Esophagus muscularis mucosa (tissue), 4 donors: ENCODE measurements at regions not wholly inside any gene's neighbourhood (a gene's known extent, or its start where the extent isn't known, plus 50 kb on each side); places are given as distances from the start of the nearest gene placed in this dataset.

Source experiments
- DNase-seq: peaks from one replicate; pipeline ENCODE4 v3.0.0-alpha.2; 2017; ENCODE audit errors: extremely low spot score
- H3K27ac ChIP-seq, 4 donors: fragments of 200-600 bp; sonication (generic); replicated peaks in 1 of 4; 1 replicate in 3 of 4; 2 replicates in 1 of 4; pipeline ENCODE4 v1.5.1; 2016 to 2019; ENCODE audit warnings: mild to moderate bottlenecking in 1 of 4
- H3K27me3 ChIP-seq, 4 donors: fragments of 200-600 bp; sonication (generic); one replicate each; pipeline versions ENCODE4 v1.5.1 to v1.6.0; 2016 to 2019
- H3K36me3 ChIP-seq, 4 donors: fragments of 200-600 bp; sonication (generic); one replicate each; pipeline ENCODE4 v1.5.1; 2016 to 2019
- H3K4me1 ChIP-seq, 4 donors: fragments of 200-600 bp; sonication (generic); one replicate each; pipeline ENCODE4 v1.5.1; 2016 to 2019
- H3K4me3 ChIP-seq, 4 donors: fragments of 200-600 bp; sonication (generic); 1 replicate in 2 of 4; 2 replicates in 2 of 4; pipeline ENCODE4 v1.5.1; 2016 to 2019; ENCODE audit warnings: mild to moderate bottlenecking in 4 of 4, moderate library complexity in 1 of 4
- H3K9me3 ChIP-seq, 4 donors: fragments of 200-600 bp; sonication (generic); 1 replicate in 3 of 4; 2 replicates in 1 of 4; pipeline ENCODE4 v1.5.1; 2016 to 2019
- EP300 ChIP-seq: sonication (generic); formaldehyde crosslinking; IDR thresholded peaks from one replicate; pipeline ENCODE4 v1.6.1; 2017; ENCODE audit warnings: antibody characterized with exemption
- POLR2A ChIP-seq: fragments of 450-650 bp; IDR thresholded peaks from one replicate; pipeline ENCODE4 v1.6.1; 2017; ENCODE audit warnings: antibody characterized with exemption, moderate library complexity, mild to moderate bottlenecking, low read depth
- POLR2AphosphoS5 ChIP-seq, 2 donors: sonication (generic); formaldehyde crosslinking; IDR thresholded peaks; one replicate each; pipeline ENCODE4 v1.6.1; 2017; ENCODE audit warnings: antibody characterized with exemption in 2 of 2
- WGBS: methylation state at CpG from one replicate; pipeline ENCODE4 v1.1.5; 2018; 5-methylcytosine and 5-hydroxymethylcytosine counted together
- intact Hi-C: fragments of 100-400 bp; cut with DNase I; formaldehyde crosslinking; loops from one replicate; pipeline ENCODE4 v1.15.1; 2023
- TF ChIP-seq, protein P1 (sequence below), 3 experiments: fragments of 200-600 bp in 2 of 3; fragments of 450-650 bp in 1 of 3; sonication (generic) in 2 of 3; IDR thresholded peaks; one replicate each; pipeline ENCODE4 v1.5.1; 2017 to 2019; ENCODE audit warnings: antibody characterized with exemption in 3 of 3, mild to moderate bottlenecking in 2 of 3, moderate library complexity in 1 of 3

DNA sequence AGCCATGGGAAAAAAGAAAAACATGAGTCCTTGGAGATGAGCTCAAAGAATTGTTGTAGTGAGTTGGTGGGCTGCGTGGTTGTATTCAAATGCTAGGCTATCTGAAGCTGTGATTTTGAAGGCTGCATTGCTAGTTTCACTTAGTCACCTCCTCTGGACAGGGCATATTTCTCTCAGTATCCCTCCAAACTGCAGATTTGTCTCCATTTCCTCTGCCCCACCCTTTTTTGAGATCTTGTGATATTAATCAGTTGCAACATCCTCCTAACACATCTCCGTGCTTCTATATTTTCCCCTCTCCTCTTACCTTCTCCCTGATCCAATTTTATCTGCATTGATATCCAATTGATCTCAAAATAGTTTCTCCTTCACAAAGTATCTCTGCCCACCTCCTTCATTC, 1048.0 kb upstream of the WWC1 start:
- Histone ChIP-seq H3K27me3 (no peaks in the 10 kb centered on the region), H3K36me3 (no peaks in the 10 kb centered on the region), H3K9me3 (no peaks in the 10 kb centered on the region), H3K4me1 (peaks cover 0 to 3% (median 0%) of the 10 kb centered on the region in 4 donors), H3K27ac (no peak overlapping the region), H3K4me3 (no peak overlapping the region)
- DNase-seq, result no peak
- WGBS, result 81% methylated on average over 2 of the region's 2 CpGs
- TF ChIP-seq, protein P1, sequence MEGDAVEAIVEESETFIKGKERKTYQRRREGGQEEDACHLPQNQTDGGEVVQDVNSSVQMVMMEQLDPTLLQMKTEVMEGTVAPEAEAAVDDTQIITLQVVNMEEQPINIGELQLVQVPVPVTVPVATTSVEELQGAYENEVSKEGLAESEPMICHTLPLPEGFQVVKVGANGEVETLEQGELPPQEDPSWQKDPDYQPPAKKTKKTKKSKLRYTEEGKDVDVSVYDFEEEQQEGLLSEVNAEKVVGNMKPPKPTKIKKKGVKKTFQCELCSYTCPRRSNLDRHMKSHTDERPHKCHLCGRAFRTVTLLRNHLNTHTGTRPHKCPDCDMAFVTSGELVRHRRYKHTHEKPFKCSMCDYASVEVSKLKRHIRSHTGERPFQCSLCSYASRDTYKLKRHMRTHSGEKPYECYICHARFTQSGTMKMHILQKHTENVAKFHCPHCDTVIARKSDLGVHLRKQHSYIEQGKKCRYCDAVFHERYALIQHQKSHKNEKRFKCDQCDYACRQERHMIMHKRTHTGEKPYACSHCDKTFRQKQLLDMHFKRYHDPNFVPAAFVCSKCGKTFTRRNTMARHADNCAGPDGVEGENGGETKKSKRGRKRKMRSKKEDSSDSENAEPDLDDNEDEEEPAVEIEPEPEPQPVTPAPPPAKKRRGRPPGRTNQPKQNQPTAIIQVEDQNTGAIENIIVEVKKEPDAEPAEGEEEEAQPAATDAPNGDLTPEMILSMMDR (IDR thresholded peaks at IDR 0.05), result no peak
- TF ChIP-seq POLR2A, result no peak
- TF ChIP-seq EP300, result no peak
- no peak for TF ChIP-seq POLR2AphosphoS5 (IDR thresholded peaks at IDR 0.05)
- intact Hi-C loops, result no loop called here

- intact Hi-C loops, result no loop called here
- H3K4me3 ChIP-seq, result no peak overlapping the region
- TF ChIP-seq EP300, result no peak
- TF ChIP-seq, protein P1 (IDR thresholded peaks at IDR 0.05), result peak in 1 of 3 experiments; percentile 26
- TF ChIP-seq POLR2A, result no peak
- H3K4me1 ChIP-seq, result peaks cover 0 to 3% (median 0%) of the 10 kb centered on the region in 4 donors
- H3K27ac ChIP-seq, result no peak overlapping the region
- no peaks in the 10 kb centered on the region for H3K36me3 ChIP-seq
- no peaks in the 10 kb centered on the region for H3K27me3 ChIP-seq
- H3K9me3 ChIP-seq, result no peaks in the 10 kb centered on the region
- no peak for DNase-seq
- 83% methylated on average over 4 of the region's 4 CpGs for WGBS
Observed at GRCh38 chr5:167244583-167244982, 1046.9 kb upstream of the WWC1 start.

DNA sequence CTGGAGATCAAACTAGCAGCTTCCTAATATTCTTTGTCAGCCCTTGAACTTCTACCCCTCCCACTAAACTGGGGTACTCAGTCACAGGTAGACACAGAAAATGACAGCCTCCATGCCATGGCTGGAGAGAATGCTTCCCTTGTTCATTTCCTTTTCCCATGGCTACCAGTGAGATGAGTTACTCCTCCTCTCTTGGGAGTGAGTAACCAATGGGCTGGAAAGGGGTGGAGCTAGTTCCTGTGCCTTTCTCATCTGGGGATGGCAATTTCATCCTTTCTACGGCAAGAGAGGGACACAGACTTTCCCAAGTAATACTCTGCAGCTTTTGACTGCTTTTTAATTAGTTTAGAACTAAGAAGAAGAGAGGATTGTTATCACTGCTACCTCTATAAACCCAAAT, 1045.6 kb upstream of the WWC1 start:
- 76% methylated on average over 1 of the region's 1 CpG for WGBS
- DNase-seq, result no peak
- Histone ChIP-seq H3K9me3 (no peaks in the 10 kb centered on the region), H3K4me3 (no peak overlapping the region), H3K36me3 (no peaks in the 10 kb centered on the region), H3K4me1 (peaks cover 0 to 3% (median 0%) of the 10 kb centered on the region in 4 donors), H3K27ac (no peak overlapping the region), H3K27me3 (no peaks in the 10 kb centered on the region)
- intact Hi-C loops, result no loop called here
- TF ChIP-seq POLR2A (no peak), POLR2AphosphoS5 (IDR thresholded peaks at IDR 0.05) (no peak)
- TF ChIP-seq, protein P1 (IDR thresholded peaks at IDR 0.05), result no peak

- H3K27ac ChIP-seq, result no peak overlapping the region
- H3K4me1 ChIP-seq, result peaks cover 0 to 3% (median 0%) of the 10 kb centered on the region in 4 donors
- intact Hi-C loops, result no loop called here
- WGBS, result 80% methylated on average over 4 of the region's 4 CpGs
- no peaks in the 10 kb centered on the region for H3K9me3 ChIP-seq
- no peaks in the 10 kb centered on the region for H3K27me3 ChIP-seq
- no peak for TF ChIP-seq POLR2A
- no peak overlapping the region for H3K4me3 ChIP-seq
- H3K36me3 ChIP-seq, result no peaks in the 10 kb centered on the region
- DNase-seq, result no peak
Observed at GRCh38 chr5:167247816-167248215, 1043.6 kb upstream of the WWC1 start.

- peaks cover 0 to 3% (median 0%) of the 10 kb centered on the region in 4 donors for H3K4me1 ChIP-seq
- no peak overlapping the region for H3K27ac ChIP-seq
- intact Hi-C loops, result no loop called here
- 82% methylated on average over 11 of the region's 11 CpGs for WGBS
- TF ChIP-seq POLR2AphosphoS5 (IDR thresholded peaks at IDR 0.05), result no peak
- TF ChIP-seq, protein P1 (IDR thresholded peaks at IDR 0.05), result no peak
- H3K36me3 ChIP-seq, result no peaks in the 10 kb centered on the region
- H3K4me3 ChIP-seq, result no peak overlapping the region
- no peaks in the 10 kb centered on the region for H3K9me3 ChIP-seq
- H3K27me3 ChIP-seq, result no peaks in the 10 kb centered on the region
- DNase-seq, result no peak
Observed at GRCh38 chr5:167248257-167248656, 1043.2 kb upstream of the WWC1 start.
